Activated CD8-positive, alpha-beta memory T cell treated with anti-CD3 and anti-CD28 coated beads for 4 hours (primary cell): ENCODE measurements at regions not wholly inside any gene's neighbourhood (a gene's known extent, or its start where the extent isn't known, plus 50 kb on each side); places are given as distances from the start of the nearest gene placed in this dataset.

Experiments used
- DNase-seq, 2 donors: peaks; one replicate each; pipeline ENCODE4 v3.0.0-alpha.2; 2020; ENCODE audit warnings: low read depth in 2 of 2

- DNase-seq = no peak
These were observed 58.7 kb upstream of the ACVR1 start for GRCh38 chr2:157934684-157935377.

GRCh38 chr2:157933160-157933920 is 57.2 kb upstream of the ACVR1 start:
- DNase-seq = no peak

GRCh38 chr2:157932480-157933159 is 56.5 kb upstream of the ACVR1 start:
- no peak for DNase-seq

- DNase-seq = no peak
These were observed 55.4 kb upstream of the ACVR1 start for GRCh38 chr2:157931542-157931941.

GRCh38 chr2:157930728-157931127 is 54.6 kb upstream of the ACVR1 start:
- no peak for DNase-seq

- no peak for DNase-seq
These were observed 53.9 kb upstream of the ACVR1 start for GRCh38 chr2:157929871-157930667.

- DNase-seq = no peak
These were observed 52.2 kb upstream of the ACVR1 start for GRCh38 chr2:157928372-157928771.

GRCh38 chr2:157927155-157927554 is 51.0 kb upstream of the ACVR1 start:
- DNase-seq = no peak
